ENCODE measurements at regions not wholly inside any gene's neighbourhood (a gene's known extent, or its start where the extent isn't known, plus 50 kb on each side); places are given as distances from the start of the nearest gene placed in this dataset.

DNA sequence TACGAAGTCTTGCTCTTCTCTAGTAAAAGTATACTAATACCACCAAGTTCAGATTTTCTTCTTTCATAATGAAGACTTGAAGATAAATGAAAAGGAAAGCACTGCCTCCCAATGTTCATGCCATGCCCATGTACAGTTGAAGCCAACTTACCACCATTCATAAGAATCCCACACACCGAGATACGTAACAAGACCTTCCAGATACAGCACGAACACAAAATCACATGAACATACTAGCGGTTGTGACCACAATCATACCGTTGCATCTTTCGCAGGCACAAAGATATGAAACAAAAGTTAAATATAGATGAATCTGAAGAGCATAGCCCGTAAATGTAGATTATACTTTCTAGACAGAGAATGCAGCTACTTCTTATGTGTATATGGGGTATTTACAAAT lies 412.5 kb downstream of the CBLN4 start (continued):
- no peak for TF ChIP-seq ZFP3 (CRISPR knock-in tag; IDR thresholded peaks at IDR 0.05)
- TF ChIP-seq ZNF565 (CRISPR knock-in tag; conservative IDR thresholded peaks at IDR 0.05; ENCODE audit: low read depth): no peak
- TF ChIP-seq CSDC2 (CRISPR knock-in tag; IDR thresholded peaks at IDR 0.05): no peak
- TF ChIP-seq PATZ1 (CRISPR knock-in tag; IDR thresholded peaks at IDR 0.05; ENCODE audit: borderline replicate concordance): no peak
- no peak for TF ChIP-seq RARB (CRISPR knock-in tag; IDR thresholded peaks at IDR 0.05)
- no peak for TF ChIP-seq TOX (CRISPR knock-in tag; IDR thresholded peaks at IDR 0.05; ENCODE audit: borderline replicate concordance)

- no peak for ATAC-seq
- TF ChIP-seq PPARA (CRISPR knock-in tag; IDR thresholded peaks at IDR 0.05; ENCODE audit: borderline replicate concordance): no peak
- TF ChIP-seq GLIS3 (CRISPR knock-in tag; IDR thresholded peaks at IDR 0.05): no peak
- no peak for TF ChIP-seq ARNTL (CRISPR knock-in tag; IDR thresholded peaks at IDR 0.05; ENCODE audit: borderline replicate concordance, low read depth)
- TF ChIP-seq POU6F1 (CRISPR knock-in tag; IDR thresholded peaks at IDR 0.05; ENCODE audit: borderline replicate concordance, low read depth): no peak
Observed at GRCh38 chr20:55586610-55587009, 418.7 kb downstream of the CBLN4 start.

DNA sequence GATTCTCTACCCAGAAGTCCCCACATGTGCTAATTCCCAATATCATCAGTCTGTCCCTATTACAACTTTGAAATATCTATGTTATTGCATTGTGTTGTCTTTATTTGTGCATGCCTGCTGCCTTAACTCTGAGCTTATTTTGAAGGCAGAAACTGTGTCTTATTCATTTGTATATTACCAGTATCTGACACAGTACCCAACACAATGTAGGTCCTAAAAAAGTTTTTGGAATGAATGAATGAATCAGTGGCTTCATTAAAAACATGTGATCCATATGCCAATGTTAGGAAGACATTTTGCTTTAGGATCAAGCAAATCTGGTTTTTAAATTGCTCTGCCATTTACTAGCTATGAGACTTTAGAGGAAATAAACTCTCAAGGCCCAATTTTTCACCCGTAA lies 420.4 kb downstream of the CBLN4 start:
- TF ChIP-seq RARB (CRISPR knock-in tag; IDR thresholded peaks at IDR 0.05) (no peak), SNAI2 (CRISPR knock-in tag; IDR thresholded peaks at IDR 0.05) (no peak), CSDC2 (CRISPR knock-in tag; IDR thresholded peaks at IDR 0.05) (no peak), PATZ1 (CRISPR knock-in tag; IDR thresholded peaks at IDR 0.05; ENCODE audit: borderline replicate concordance) (no peak), ZNF70 (CRISPR knock-in tag; IDR thresholded peaks at IDR 0.05) (no peak), ARNTL (CRISPR knock-in tag; IDR thresholded peaks at IDR 0.05; ENCODE audit: borderline replicate concordance, low read depth) (no peak), PPARA (CRISPR knock-in tag; IDR thresholded peaks at IDR 0.05; ENCODE audit: borderline replicate concordance) (no peak), OSR1 (CRISPR knock-in tag; IDR thresholded peaks at IDR 0.05) (no peak), ISL1 (CRISPR knock-in tag; IDR thresholded peaks at IDR 0.05) (no peak), ZFP30 (CRISPR knock-in tag; IDR thresholded peaks at IDR 0.05) (no peak), CSRNP3 (CRISPR knock-in tag; IDR thresholded peaks at IDR 0.05) (no peak)
- TF ChIP-seq, protein P1, sequence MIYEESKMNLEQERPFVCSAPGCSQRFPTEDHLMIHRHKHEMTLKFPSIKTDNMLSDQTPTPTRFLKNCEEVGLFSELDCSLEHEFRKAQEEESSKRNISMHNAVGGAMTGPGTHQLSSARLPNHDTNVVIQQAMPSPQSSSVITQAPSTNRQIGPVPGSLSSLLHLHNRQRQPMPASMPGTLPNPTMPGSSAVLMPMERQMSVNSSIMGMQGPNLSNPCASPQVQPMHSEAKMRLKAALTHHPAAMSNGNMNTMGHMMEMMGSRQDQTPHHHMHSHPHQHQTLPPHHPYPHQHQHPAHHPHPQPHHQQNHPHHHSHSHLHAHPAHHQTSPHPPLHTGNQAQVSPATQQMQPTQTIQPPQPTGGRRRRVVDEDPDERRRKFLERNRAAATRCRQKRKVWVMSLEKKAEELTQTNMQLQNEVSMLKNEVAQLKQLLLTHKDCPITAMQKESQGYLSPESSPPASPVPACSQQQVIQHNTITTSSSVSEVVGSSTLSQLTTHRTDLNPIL (CRISPR knock-in tag; IDR thresholded peaks at IDR 0.05; ENCODE audit: low read depth): no peak
- ATAC-seq: no peak

DNA sequence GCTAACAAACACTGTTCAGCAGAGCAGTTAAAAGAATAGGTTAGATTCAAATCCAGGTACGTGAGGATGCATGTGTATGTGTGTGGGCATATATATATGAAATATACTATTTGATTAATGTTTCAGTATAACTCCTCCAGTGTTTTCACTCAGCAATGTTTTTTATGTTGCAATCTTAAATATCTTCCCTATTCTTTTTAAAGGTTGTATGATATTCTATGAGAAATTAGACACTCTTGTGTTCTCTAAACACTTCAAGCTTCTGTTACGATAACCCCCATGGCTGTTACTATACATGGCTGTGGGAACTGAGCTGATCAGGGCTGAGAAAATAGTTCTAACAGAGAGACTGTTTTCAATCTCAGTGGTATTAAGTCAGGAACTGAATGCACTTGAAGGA lies 421.0 kb downstream of the CBLN4 start:
- TF ChIP-seq SNAI2 (CRISPR knock-in tag; IDR thresholded peaks at IDR 0.05) (no peak), RARB (CRISPR knock-in tag; IDR thresholded peaks at IDR 0.05) (no peak), ZNF565 (CRISPR knock-in tag; conservative IDR thresholded peaks at IDR 0.05; ENCODE audit: low read depth) (no peak), TCF4 (CRISPR knock-in tag; IDR thresholded peaks at IDR 0.05; ENCODE audit: borderline replicate concordance) (no peak), ISL1 (CRISPR knock-in tag; IDR thresholded peaks at IDR 0.05) (no peak), PPARA (CRISPR knock-in tag; IDR thresholded peaks at IDR 0.05; ENCODE audit: borderline replicate concordance) (no peak), BACH2 (CRISPR knock-in tag; IDR thresholded peaks at IDR 0.05; ENCODE audit: borderline replicate concordance) (no peak), PATZ1 (CRISPR knock-in tag; IDR thresholded peaks at IDR 0.05; ENCODE audit: borderline replicate concordance) (no peak), ESRRG (CRISPR knock-in tag; IDR thresholded peaks at IDR 0.05) (no peak), OSR1 (CRISPR knock-in tag; IDR thresholded peaks at IDR 0.05) (no peak)
- TF ChIP-seq, protein P1 (CRISPR knock-in tag; IDR thresholded peaks at IDR 0.05; ENCODE audit: low read depth): no peak
- no peak for ATAC-seq

Data from SK-N-SH treated with all-trans-retinoic acid at 6 μM for 48 hours (cell line).